ENCODE measurements at regions not wholly inside any gene's neighbourhood (a gene's known extent, or its start where the extent isn't known, plus 50 kb on each side); places are given as distances from the start of the nearest gene placed in this dataset.
"Not testable (repeated sequence)": the region's sequence is repeated elsewhere in the genome, so short reads cannot be mapped to it uniquely, and the experiment has no call there.

DNA sequence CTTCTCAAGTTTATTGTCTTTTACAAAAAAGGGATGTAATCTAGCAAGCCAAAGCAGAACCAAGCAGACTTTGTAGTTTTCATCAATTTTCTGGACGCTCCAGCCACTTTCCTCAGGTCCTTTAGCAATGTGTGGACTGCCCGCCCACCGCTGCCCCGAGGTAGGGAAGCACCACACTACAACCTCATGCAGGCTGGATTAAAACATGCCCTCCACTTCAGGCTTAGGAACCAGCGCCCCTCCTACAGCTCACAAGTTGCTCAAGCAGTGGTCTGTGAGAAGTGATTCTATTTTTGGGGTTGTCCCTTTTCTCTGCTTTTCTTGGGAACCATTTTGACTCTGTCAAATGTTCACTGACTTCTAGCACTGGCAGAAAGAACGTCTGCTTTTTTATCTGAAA is 111.2 kb upstream of the OR4F16 start:
- TF ChIP-seq POLR2A (IDR thresholded peaks at IDR 0.05; ENCODE audit: low read length); GATA1 (IDR thresholded peaks at IDR 0.05; ENCODE audit: low read depth, low read length): not testable (repeated sequence)

Data from erythroblast (primary cell).